ENCODE measurements at regions not wholly inside any gene's neighbourhood (a gene's known extent, or its start where the extent isn't known, plus 50 kb on each side); places are given as distances from the start of the nearest gene placed in this dataset.

DNA sequence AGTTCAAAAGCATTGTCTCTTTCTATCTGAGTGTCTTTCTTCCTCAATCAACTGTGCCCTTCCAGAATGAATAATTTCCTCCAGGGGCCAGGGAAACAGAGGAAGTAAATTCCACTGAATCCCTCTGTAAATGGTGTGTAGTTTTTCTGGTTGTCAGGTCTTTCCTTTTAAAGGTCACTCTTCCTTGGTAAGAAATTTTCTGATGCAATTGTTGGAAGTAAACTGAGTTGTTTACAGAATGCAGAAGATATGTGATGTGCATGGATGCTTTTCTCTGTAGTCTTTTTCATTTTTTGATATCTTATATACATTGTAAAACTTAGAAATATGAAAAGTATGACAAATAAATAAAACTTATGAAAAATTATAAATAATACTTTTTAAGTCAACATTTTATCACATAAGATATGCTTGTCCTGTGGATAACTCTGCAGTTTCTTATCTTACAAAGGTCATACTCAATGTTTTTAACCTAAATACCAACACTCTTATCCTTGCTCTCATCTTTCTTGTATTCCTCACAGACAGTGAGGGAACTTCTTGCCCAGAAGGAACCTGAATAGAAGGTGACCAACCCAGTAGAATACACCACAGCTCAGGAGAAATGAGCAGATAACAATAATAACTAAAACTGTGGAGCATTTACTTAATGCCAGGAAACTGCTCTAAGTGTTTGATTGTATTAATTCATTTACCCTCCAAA lies 234.5 kb downstream of the METTL4 start:
- DNase-seq = no peak

DNA sequence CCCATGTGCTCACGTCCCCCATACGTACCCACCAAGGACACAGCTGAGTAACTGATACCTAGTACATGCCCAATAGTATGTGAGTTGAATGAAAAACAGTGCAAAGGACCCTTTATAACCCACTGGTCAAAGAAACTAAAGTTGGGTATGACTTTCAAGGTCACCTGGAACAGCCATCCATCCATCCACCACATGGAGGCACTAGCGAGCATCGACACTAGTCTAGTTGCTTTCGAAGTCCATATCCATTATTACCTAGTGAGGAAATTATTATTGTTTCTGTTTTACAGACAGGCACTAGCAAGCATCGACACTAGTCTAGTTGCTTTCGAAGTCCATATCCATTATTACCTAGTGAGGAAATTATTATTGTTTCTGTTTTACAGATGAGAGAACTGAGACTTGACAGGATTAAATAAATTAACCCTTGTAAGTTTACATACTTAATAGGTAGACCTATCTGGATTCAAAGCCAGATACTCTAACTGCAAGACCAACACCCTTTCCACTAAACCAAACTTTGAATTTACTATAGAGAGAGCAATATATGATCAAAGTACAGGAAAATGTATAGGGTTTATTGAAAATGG lies 233.7 kb downstream of the METTL4 start:
- DNase-seq = peak in 1 of 2 experiments; percentile 31

DNA sequence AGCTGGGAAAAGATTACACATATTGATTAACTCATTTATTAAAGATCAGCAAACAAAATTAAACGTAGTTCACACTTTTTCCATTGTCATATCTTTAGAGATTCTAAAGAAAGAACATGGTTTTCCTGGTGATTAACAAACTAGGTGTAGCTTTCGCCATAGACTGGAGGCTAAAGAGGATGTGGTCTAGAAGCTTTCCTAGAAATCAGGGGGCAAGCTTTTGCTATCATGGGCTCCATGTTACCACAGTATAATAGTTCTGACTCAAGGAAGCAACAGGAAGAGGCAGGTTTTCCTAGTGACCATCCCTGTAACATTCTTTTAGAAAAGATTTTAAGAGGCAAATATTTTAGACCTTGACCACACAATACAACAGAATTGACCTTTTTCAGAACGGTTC lies 232.7 kb downstream of the METTL4 start:
- no peak for DNase-seq

GRCh38 chr18:2340335-2340734 lies 231.0 kb downstream of the METTL4 start:
- no peak for DNase-seq

- no peak for DNase-seq
These were observed 223.3 kb downstream of the METTL4 start for GRCh38 chr18:2348003-2348402.

- no peak for DNase-seq
These were observed 220.0 kb downstream of the METTL4 start for GRCh38 chr18:2351126-2351850.

- no peak for DNase-seq
These were observed 217.0 kb downstream of the METTL4 start for GRCh38 chr18:2354292-2354691.

GRCh38 chr18:2356906-2357305 lies 214.4 kb downstream of the METTL4 start:
- no peak for DNase-seq

GRCh38 chr18:2360861-2361260 lies 210.4 kb downstream of the METTL4 start:
- DNase-seq = no peak

DNA sequence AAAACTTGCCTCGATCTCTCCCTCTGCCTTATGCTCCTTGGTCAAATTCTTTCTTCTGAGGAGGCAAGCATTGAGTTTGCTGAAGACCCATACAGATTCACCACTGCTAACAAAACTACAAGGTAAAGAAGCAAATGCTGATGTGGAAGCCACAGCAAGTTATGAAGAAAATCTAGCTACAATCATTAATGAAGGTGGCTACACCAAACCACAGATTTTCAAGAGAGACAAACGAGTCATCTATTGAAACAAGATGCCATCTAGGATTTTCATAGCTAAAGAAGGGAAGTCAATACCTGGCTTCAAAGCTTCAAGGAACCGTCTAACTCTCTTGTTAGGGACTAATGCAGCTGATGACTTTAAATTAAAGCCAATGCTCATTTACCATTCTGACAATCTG lies 203.2 kb downstream of the METTL4 start:
- DNase-seq = no peak

DNA sequence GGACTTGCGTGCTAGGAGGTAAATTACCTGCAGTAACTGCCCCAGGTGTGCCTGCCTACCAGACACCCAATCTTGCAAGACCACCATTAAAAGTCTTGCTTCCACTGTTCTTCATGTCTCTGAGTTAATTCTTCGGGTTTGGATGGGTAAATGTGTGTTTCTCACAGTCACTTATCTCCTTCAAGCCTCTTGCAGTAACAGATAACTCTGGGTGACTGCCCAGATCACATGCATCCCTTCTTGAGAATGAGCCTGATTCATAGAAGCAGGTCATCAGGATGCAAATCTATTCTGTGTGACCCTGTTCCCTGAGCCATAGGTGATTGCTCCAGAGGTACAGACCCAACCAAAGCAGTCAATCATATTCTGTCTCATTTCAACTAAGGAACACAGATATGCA lies 194.6 kb downstream of the METTL4 start:
- no peak for DNase-seq

GRCh38 chr18:2380101-2380500 lies 191.2 kb downstream of the METTL4 start:
- no peak for DNase-seq

DNA sequence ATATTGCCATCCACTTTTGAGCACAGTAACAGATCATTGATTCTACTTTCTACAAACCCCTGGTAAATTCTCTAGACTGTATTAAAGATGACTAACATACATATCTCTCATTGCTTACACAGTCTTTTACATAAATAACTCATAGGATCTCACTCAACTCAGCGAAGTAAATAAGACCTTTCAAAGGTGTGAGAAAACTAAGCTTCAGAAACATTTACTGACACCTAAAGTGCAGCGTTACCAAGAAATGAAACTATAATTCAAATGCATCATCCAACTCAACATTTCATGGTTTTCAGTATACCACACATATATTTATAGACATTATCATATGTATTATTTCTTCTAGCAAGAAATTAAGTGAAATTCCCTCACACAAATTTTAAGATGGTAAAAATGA lies 189.8 kb downstream of the METTL4 start:
- DNase-seq = no peak

- no peak for DNase-seq
These were observed 183.7 kb downstream of the METTL4 start for GRCh38 chr18:2387588-2387987.

- DNase-seq = no peak
These were observed 181.1 kb downstream of the METTL4 start for GRCh38 chr18:2390158-2390557.

DNA sequence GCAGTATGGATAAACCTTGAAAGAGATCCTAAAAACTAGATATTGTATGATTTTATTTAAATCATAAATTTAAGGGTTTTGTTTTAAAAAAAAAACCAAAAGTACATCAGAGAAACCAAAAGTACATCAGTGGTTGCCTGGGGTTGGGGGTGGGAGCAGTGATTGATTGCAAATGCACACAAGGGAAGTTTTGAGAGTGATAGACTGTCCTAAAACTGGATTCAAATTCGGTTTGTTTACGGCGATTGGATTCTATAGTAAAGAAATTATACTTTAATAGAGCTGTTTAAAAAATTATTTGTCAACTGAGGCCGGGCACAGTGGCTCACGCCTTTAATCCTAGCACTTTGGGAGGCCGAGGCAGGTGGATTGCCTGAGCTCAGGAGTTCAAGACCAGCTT lies 179.8 kb downstream of the METTL4 start:
- DNase-seq = no peak

GRCh38 chr18:2392446-2392845 lies 178.9 kb downstream of the METTL4 start:
- no peak for DNase-seq

- no peak for DNase-seq
These were observed 176.6 kb downstream of the METTL4 start for GRCh38 chr18:2394684-2395083.

DNA sequence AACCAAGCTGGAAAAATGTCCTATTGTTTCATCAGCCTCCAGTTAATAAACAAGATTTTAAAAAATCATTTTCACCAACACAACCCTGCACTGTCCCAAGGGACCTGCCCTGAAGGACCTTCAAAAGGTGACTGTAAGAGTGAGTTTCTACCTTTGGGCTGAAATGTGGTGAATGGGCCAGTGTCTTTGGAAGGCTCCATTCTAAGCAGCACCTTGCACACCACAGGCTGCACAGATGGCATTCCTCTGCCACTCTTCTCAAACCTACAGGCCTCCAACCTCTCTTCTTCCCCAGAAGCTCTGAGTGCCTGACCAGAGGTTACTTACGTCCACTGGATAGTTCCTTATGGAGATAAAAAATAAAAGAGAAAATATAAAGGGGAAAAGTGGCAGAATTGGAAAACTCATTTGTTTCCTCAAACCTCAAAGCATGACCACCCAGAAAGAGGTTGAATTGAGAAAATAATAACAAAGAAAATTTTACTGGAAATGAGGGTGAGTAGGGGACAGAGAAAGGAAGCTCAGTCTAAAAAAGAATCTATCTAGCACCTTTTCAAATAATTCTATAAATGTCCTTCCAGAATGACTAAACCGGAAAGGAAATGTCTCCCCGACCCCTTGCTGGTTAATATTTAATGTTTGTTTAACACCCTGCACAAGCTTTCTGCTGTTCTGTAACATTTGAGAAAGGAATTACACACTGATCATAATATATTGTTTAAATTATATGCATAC lies 175.7 kb downstream of the METTL4 start:
- no peak for DNase-seq

DNA sequence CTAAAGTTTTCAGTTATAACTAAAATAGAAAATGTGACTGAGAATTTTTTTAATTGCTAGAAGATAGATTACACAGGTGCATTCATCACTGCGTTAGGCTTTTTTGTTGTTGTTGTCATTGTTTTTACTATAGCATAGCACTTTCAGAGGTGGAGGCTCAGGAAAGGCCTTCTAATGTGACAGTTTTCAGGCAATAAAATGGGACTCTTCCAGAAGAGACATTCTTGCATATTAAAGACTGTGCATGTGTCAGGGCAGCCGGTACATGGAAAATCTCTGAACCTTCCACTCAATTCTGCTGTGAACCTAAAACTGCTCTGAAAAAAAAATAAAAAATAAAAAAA lies 175.2 kb downstream of the METTL4 start:
- no peak for DNase-seq

GRCh38 chr18:2400701-2401196 lies 170.6 kb downstream of the METTL4 start:
- no peak for DNase-seq

DNA sequence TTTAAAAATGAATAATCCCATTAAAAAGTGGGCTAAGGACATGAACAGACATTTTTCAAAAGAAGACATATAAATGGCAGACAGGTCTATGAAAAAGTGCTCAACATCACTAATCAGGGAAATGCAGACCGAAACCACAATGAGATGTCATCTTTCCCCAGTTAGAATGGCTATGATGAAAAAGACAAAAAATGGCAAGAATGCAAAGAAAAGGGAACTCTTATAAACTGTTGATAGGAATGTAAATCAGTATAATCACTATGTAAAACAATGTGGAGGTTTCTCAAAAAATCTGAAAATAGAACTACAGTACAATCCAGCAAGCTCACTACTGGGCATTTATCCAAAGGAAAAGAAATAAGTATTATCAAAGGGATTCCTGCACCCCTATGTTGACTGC lies 169.2 kb downstream of the METTL4 start:
- no peak for DNase-seq

DNA sequence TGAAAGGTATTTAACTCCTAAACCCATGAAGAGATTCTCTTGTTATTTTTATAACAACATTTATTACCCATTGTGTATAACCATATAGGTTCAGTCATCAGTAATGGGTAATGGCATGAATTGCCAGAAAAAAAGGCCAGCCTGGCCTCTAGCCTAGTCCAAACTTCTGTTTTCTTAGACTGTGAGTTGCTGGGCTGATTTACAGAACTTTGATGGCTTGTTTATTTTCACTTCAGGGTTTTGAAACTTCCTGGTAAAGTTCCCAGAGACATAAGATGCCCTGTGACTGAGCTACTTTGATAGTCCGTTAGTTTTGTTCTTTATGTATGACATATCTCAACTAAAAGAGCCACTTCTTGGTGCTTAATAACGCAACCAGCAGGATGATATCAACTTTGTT lies 164.8 kb downstream of the METTL4 start:
- DNase-seq = no peak

GRCh38 chr18:2407961-2408360 lies 163.3 kb downstream of the METTL4 start:
- DNase-seq = no peak

All from NCI-H526 (cell line).